Globus pallidus (tissue), 1 donor: ENCODE measurements at regions not wholly inside any gene's neighbourhood (a gene's known extent, or its start where the extent isn't known, plus 50 kb on each side); places are given as distances from the start of the nearest gene placed in this dataset.
"Not testable (repeated sequence)": the region's sequence is repeated elsewhere in the genome, so short reads cannot be mapped to it uniquely, and the experiment has no call there.

Experiments used
- DNase-seq: peaks from one replicate; pipeline ENCODE4 v3.0.0-alpha.2; 2015; ENCODE audit warnings: low spot score

GRCh38 chrX:40891798-40892197 is 156.5 kb upstream of the MED14 start:
- DNase-seq: no peak

- DNase-seq: no peak
Observed at GRCh38 chrX:40893251-40893910, 158.0 kb upstream of the MED14 start.

- no peak for DNase-seq
Observed at GRCh38 chrX:40895246-40895645, 159.9 kb upstream of the MED14 start.

- no peak for DNase-seq
Observed at GRCh38 chrX:40897718-40898270, 162.5 kb upstream of the MED14 start.

- not testable (repeated sequence) for DNase-seq
Observed at GRCh38 chrX:40904739-40905138, 169.4 kb upstream of the MED14 start.

- no peak for DNase-seq
Observed at GRCh38 chrX:40908026-40908425, 172.7 kb upstream of the MED14 start.

- DNase-seq: no peak
Observed at GRCh38 chrX:40908857-40909475, 173.6 kb upstream of the MED14 start.

GRCh38 chrX:40912166-40912565 is 173.1 kb upstream of the USP9X start:
- no peak for DNase-seq

GRCh38 chrX:40912576-40912975 is 172.7 kb upstream of the USP9X start:
- DNase-seq: no peak

GRCh38 chrX:40920351-40920750 is 164.9 kb upstream of the USP9X start:
- DNase-seq: no peak

- no peak for DNase-seq
Observed at GRCh38 chrX:40922307-40922706, 162.9 kb upstream of the USP9X start.

- DNase-seq: not testable (repeated sequence)
Observed at GRCh38 chrX:40926739-40927427, 158.4 kb upstream of the USP9X start.

- DNase-seq: no peak
Observed at GRCh38 chrX:40928076-40928475, 157.2 kb upstream of the USP9X start.

- no peak for DNase-seq
Observed at GRCh38 chrX:40931921-40932320, 153.3 kb upstream of the USP9X start.

- DNase-seq: no peak
Observed at GRCh38 chrX:40933132-40933705, 152.0 kb upstream of the USP9X start.

- DNase-seq: no peak
Observed at GRCh38 chrX:40933706-40934425, 151.4 kb upstream of the USP9X start.

- DNase-seq: no peak
Observed at GRCh38 chrX:40936827-40937226, 148.4 kb upstream of the USP9X start.

GRCh38 chrX:40938423-40938822 is 146.8 kb upstream of the USP9X start:
- no peak for DNase-seq

GRCh38 chrX:40943093-40943641 is 142.1 kb upstream of the USP9X start:
- no peak for DNase-seq

GRCh38 chrX:40945361-40945713 is 139.9 kb upstream of the USP9X start:
- no peak for DNase-seq

- no peak for DNase-seq
Observed at GRCh38 chrX:40947276-40947675, 138.0 kb upstream of the USP9X start.

GRCh38 chrX:40949071-40949470 is 136.2 kb upstream of the USP9X start:
- DNase-seq: no peak
